ENCODE measurements at regions not wholly inside any gene's neighbourhood (a gene's known extent, or its start where the extent isn't known, plus 50 kb on each side); places are given as distances from the start of the nearest gene placed in this dataset.

DNA sequence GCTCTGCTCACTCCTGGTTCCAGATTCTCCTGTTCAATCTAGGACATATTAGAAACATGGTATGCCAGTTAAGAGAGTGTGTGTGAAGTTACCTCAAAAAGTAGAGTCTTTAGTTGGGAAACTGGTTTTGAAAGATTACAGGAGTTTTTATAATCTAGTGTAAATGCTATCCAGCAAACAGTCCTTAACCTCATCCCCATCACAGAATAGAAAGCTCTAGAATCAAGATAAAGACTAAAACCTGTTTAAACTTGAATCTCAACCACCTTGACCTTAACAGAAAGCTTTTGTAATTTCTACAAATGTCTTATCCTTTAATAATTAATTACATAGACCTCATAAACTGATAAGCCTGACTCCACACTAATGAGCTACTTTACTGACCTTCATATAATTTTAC lies 1288.7 kb upstream of the SORCS1 start:
- no peak for TF ChIP-seq POLR2A (IDR thresholded peaks at IDR 0.05; ENCODE audit: low read depth, low read length)
- TF ChIP-seq POLR2AphosphoS5 (IDR thresholded peaks at IDR 0.05; ENCODE audit: low read depth, low read length), result no peak
- TF ChIP-seq TAF1 (IDR thresholded peaks at IDR 0.05; ENCODE audit: low read depth, low read length), result no peak
- TF ChIP-seq SPI1 (IDR thresholded peaks at IDR 0.05; ENCODE audit: low read depth, low read length), result no peak
- TF ChIP-seq POU2F2 (IDR thresholded peaks at IDR 0.05; ENCODE audit: low read depth, low read length), result no peak
- TF ChIP-seq PAX5 (IDR thresholded peaks at IDR 0.05; ENCODE audit: insufficient read depth, low read length, severe bottlenecking), result no peak
